Dendritic cell treated with granulocyte-macrophage colony-stimulating factor and Interleukin-4, amounts not matched to agents 40 ng/mL and 50 ng/mL, for 4 days (primary cell): ENCODE measurements at regions not wholly inside any gene's neighbourhood (a gene's known extent, or its start where the extent isn't known, plus 50 kb on each side); places are given as distances from the start of the nearest gene placed in this dataset.

Experiments
- H3K27ac Mint-ChIP-seq: one replicate; pipeline ENCODE4 v1.8.0; 2022; ENCODE audit warnings: mild to moderate bottlenecking, mixed read lengths
- H3K27me3 Mint-ChIP-seq: one replicate; pipeline ENCODE4 v1.8.0; 2022; ENCODE audit warnings: mild to moderate bottlenecking, mixed read lengths
- H3K36me3 Mint-ChIP-seq: one replicate; pipeline ENCODE4 v1.8.0; 2022; ENCODE audit warnings: low read depth, mixed read lengths
- H3K4me1 Mint-ChIP-seq: one replicate; pipeline ENCODE4 v1.8.0; 2022; ENCODE audit warnings: low read depth, mixed read lengths
- H3K4me3 Mint-ChIP-seq: one replicate; pipeline ENCODE4 v1.8.0; 2022; ENCODE audit warnings: mild to moderate bottlenecking, moderate library complexity, mixed read lengths
- H3K9me3 Mint-ChIP-seq: one replicate; pipeline ENCODE4 v1.8.0; 2022; ENCODE audit warnings: mixed read lengths
- intact Hi-C: fragments of 100-400 bp; cut with micrococcal nuclease; formaldehyde crosslinking; loops from one replicate; pipeline ENCODE4 v1.15.0; 2022

DNA sequence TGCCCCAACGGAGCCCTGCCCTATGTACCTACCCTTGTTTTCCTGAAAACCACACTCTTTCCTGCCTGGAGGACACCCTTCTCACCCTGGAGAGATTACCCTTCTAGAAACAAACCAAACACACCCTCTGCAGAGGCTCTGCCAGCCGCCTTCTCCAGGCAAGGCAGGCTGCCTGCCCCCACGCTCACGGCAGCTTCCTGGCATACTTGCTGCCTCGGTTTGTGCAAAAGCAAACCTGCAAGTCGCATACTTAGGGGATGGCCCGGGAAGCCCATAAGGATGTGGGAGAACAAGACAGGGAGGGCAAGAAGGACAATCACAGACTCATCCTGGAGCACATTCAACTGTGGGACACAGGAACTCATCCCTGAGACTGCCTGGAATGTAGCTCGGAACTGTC is 154.0 kb upstream of the DIO3 start:
- Mint-ChIP-seq H3K4me3 (no peak overlapping the region), H3K4me1 (no peaks in the 10 kb centered on the region), H3K27me3 (peaks cover 2% of the 10 kb centered on the region), H3K36me3 (no peaks in the 10 kb centered on the region), H3K9me3 (no peaks in the 10 kb centered on the region), H3K27ac (no peak overlapping the region)
- intact Hi-C loops, result no loop called here

DNA sequence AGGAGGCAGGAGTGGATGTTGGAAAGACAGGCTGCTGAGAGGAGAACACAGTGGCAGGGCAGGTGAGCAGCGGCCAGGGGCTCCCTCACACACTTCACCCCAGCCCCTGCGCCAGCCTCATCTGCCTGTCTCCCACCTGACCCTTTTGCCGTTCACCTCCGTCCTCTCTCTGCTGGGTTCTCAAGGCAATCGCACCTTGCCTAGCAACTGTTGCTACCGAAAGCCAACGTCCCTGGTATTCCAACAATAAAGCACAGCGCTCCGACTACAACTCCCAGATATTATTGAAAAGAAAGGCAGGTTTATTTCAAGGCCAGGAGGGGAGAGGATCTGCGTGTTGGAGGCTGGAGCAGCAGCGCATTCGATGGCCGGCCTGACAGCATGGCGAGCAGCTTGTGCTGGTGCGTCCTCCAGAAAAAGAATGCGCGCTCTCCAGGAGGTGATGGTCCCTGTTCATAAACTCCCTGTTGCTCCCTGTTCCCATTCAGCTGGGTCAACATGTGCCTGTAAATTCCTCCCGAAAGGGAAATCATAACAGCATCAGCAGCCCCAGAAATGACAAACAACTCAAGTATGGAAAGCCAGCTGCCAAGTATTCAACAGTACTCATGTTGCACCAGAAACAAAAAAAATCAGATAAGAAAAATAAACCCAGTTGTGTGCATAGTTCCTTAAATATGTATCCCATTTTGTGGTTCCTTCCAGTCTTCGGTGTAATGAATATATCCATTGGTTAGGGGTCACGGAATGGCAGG is 153.0 kb upstream of the DIO3 start:
- Mint-ChIP-seq H3K36me3 (no peaks in the 10 kb centered on the region), H3K4me3 (no peak overlapping the region), H3K9me3 (no peaks in the 10 kb centered on the region), H3K4me1 (no peaks in the 10 kb centered on the region), H3K27me3 (peaks cover 2% of the 10 kb centered on the region), H3K27ac (no peak overlapping the region)
- intact Hi-C loops, result no loop called here

DNA sequence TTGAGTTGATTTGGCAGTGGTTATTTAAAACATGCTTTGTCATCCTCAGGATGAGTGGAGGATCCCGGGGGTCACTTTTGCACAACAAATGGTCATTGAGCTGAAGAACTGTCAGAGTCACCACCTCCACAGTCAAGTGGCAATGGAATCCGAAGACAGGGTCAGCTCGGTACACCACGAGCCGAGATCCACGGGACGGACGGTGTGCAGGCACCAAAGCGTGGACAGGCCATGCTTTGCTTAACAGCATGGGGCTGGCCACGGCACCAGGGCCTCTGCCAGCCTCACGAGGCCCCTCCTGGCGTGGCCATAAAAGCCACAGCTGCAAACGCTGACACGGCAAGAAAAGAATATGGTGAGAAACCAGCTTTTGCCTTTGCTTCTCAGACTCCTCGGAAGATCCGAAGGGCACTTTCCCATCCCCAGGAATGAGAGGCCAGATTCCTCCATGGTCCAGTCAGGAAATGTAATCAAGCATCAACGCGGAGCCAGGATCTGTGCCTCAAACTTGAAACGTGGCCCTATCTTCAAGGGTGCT is 152.2 kb upstream of the DIO3 start:
- Mint-ChIP-seq H3K27me3 (no peaks in the 10 kb centered on the region), H3K27ac (no peak overlapping the region), H3K4me3 (no peak overlapping the region)

GRCh38 chr14:101410126-101410525 is 151.2 kb upstream of the DIO3 start:
- Mint-ChIP-seq H3K9me3 (no peaks in the 10 kb centered on the region), H3K4me3 (no peak overlapping the region), H3K27ac (no peak overlapping the region), H3K27me3 (no peaks in the 10 kb centered on the region), H3K36me3 (no peaks in the 10 kb centered on the region), H3K4me1 (no peaks in the 10 kb centered on the region)
- intact Hi-C loops, result no loop called here

More for the DNA sequence above, 152.2 kb upstream of the DIO3 start:
- intact Hi-C loops, result no loop called here
- Mint-ChIP-seq H3K9me3 (no peaks in the 10 kb centered on the region), H3K36me3 (no peaks in the 10 kb centered on the region), H3K4me1 (no peaks in the 10 kb centered on the region)

- no peak overlapping the region for H3K27ac Mint-ChIP-seq
- H3K36me3 Mint-ChIP-seq, result no peaks in the 10 kb centered on the region
- intact Hi-C loops, result no loop called here
- no peaks in the 10 kb centered on the region for H3K9me3 Mint-ChIP-seq
- no peak overlapping the region for H3K4me3 Mint-ChIP-seq
- H3K4me1 Mint-ChIP-seq, result no peaks in the 10 kb centered on the region
- H3K27me3 Mint-ChIP-seq, result no peaks in the 10 kb centered on the region
Measured at GRCh38 chr14:101411151-101411550, 150.1 kb upstream of the DIO3 start.

DNA sequence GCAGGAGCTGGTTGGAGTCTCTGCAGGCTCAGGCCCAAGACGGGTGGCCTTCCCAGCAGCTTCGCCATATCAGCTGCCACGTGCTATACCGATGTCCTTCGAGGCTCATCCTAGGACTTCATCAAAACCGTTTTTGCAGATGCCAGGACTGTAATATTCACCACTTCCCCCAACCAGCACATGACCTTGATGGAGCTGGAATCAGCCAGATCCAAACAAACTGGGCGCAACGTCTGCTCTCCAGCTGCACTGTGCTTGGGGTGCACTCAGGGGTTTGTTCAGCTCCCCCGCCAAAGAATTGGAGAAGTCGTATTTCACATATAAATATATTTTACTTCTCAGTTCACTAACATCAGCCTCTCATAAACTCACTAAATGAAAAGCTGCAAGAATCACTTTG is 149.5 kb upstream of the DIO3 start:
- H3K27ac Mint-ChIP-seq, result no peak overlapping the region
- intact Hi-C loops, result no loop called here
- no peak overlapping the region for H3K4me3 Mint-ChIP-seq
- H3K36me3 Mint-ChIP-seq, result no peaks in the 10 kb centered on the region
- peaks cover 5% of the 10 kb centered on the region for H3K27me3 Mint-ChIP-seq
- H3K9me3 Mint-ChIP-seq, result no peaks in the 10 kb centered on the region
- H3K4me1 Mint-ChIP-seq, result no peaks in the 10 kb centered on the region

DNA sequence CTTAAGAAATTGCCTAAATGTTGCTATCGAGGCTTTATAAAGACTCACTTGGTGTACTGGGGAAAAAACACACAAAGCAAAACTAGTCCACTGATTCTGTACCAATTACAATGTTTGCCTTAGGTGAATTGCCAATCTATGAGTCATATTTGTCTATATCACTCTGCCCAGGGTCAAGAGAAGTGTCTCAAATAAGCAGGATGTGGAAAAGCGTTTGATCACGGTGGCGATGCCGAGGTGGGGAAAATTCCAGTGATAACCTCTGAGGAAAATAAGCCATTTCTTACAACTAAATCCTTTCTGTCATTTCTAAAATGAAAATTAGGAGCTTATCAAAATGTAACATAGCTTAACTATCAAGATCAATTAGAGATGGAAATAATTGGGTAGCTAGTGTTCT is 148.6 kb upstream of the DIO3 start:
- H3K27me3 Mint-ChIP-seq, result peaks cover 9% of the 10 kb centered on the region
- H3K27ac Mint-ChIP-seq, result no peak overlapping the region

DNA sequence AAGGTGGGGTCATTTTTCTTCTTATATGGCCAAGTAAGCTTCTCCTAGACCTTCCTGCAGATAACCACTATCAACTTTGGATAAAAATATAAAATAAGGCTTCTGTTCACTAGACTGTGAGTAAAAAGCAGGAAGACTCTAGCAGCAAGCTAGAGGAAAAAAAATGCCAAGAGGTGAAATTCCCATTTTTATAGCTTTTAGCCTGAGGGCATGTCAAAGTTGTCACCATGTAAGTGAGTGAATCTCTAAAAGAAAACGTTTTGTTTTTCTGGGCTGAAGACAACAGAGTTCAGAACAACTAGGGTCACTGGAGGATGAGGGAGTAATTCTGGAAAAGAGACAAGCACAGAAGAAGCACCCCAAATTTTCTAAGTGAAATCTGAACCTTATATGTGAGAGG is 143.9 kb upstream of the DIO3 start:
- Mint-ChIP-seq H3K4me1 (no peaks in the 10 kb centered on the region), H3K27ac (no peak overlapping the region), H3K36me3 (no peaks in the 10 kb centered on the region), H3K27me3 (peaks cover 21% of the 10 kb centered on the region), H3K9me3 (no peaks in the 10 kb centered on the region), H3K4me3 (no peak overlapping the region)
- intact Hi-C loops, result no loop called here

More for the DNA sequence above, 148.6 kb upstream of the DIO3 start:
- Mint-ChIP-seq H3K36me3 (no peaks in the 10 kb centered on the region), H3K4me1 (no peaks in the 10 kb centered on the region), H3K9me3 (no peaks in the 10 kb centered on the region), H3K4me3 (no peak overlapping the region)
- intact Hi-C loops, result no loop called here

GRCh38 chr14:101418601-101419000 is 142.7 kb upstream of the DIO3 start:
- Mint-ChIP-seq H3K9me3 (no peaks in the 10 kb centered on the region), H3K36me3 (no peaks in the 10 kb centered on the region), H3K27me3 (peaks cover 27% of the 10 kb centered on the region), H3K4me3 (no peak overlapping the region), H3K27ac (no peak overlapping the region), H3K4me1 (no peaks in the 10 kb centered on the region)
- intact Hi-C loops, result no loop called here

- H3K27me3 Mint-ChIP-seq, result peaks cover 7% of the 10 kb centered on the region
- H3K9me3 Mint-ChIP-seq, result no peaks in the 10 kb centered on the region
- H3K27ac Mint-ChIP-seq, result no peak overlapping the region
- intact Hi-C loops, result no loop called here
- H3K36me3 Mint-ChIP-seq, result no peaks in the 10 kb centered on the region
- no peaks in the 10 kb centered on the region for H3K4me1 Mint-ChIP-seq
- no peak overlapping the region for H3K4me3 Mint-ChIP-seq
Measured at GRCh38 chr14:101426466-101426865, 134.8 kb upstream of the DIO3 start.

GRCh38 chr14:101428409-101428808 is 132.9 kb upstream of the DIO3 start:
- no peaks in the 10 kb centered on the region for H3K4me1 Mint-ChIP-seq
- no peaks in the 10 kb centered on the region for H3K36me3 Mint-ChIP-seq
- H3K27ac Mint-ChIP-seq, result no peak overlapping the region
- no peak overlapping the region for H3K4me3 Mint-ChIP-seq
- peaks cover 3% of the 10 kb centered on the region for H3K27me3 Mint-ChIP-seq
- intact Hi-C loops, result no loop called here
- H3K9me3 Mint-ChIP-seq, result no peaks in the 10 kb centered on the region

GRCh38 chr14:101435546-101435945 is 125.7 kb upstream of the DIO3 start:
- H3K36me3 Mint-ChIP-seq, result no peaks in the 10 kb centered on the region
- intact Hi-C loops, result no loop called here
- no peaks in the 10 kb centered on the region for H3K4me1 Mint-ChIP-seq
- H3K9me3 Mint-ChIP-seq, result no peaks in the 10 kb centered on the region
- peaks cover 3% of the 10 kb centered on the region for H3K27me3 Mint-ChIP-seq
- no peak overlapping the region for H3K27ac Mint-ChIP-seq
- no peak overlapping the region for H3K4me3 Mint-ChIP-seq

DNA sequence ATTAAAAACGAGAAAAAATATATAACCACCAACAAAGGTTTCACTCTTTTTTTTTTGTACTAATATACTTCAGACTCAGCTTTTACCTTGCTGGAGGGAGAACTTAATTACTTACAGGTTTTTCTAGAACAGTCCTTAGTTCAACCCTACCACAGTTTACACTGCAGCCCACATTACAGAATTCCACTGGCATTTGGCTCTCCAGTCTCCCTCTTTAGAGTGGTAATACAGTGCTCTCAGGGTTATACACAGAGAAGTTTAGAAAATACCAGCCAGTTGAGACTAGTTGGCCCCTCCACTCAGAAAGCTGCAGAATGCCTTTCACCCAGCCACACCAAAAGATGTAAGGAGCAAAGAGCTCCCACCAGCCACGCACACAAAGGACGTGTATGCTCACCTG is 122.3 kb upstream of the DIO3 start:
- no peak overlapping the region for H3K4me3 Mint-ChIP-seq
- H3K36me3 Mint-ChIP-seq, result no peaks in the 10 kb centered on the region
- intact Hi-C loops, result no loop called here
- H3K27ac Mint-ChIP-seq, result no peak overlapping the region
- H3K4me1 Mint-ChIP-seq, result no peaks in the 10 kb centered on the region
- H3K9me3 Mint-ChIP-seq, result no peaks in the 10 kb centered on the region
- peaks cover 6% of the 10 kb centered on the region for H3K27me3 Mint-ChIP-seq

DNA sequence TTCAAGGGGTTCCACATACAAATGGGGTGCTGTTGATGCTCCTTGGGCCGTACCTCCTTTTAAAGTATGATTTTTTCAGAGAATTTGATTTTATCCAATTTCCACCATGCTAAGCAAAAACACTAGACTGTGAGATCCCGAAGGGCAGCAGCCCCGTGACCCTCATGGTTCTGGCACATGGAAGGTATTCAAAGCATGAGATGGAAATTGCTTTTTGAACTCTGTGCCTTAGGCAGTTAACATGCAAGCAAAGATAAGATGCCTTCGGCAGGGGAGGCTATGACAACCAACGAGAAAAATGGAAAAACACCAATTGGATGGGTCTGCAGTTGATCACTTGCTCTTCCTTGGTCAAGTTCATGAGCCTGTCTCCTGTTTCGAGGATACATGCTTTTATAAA is 120.8 kb upstream of the DIO3 start:
- Mint-ChIP-seq H3K36me3 (no peaks in the 10 kb centered on the region), H3K4me1 (no peaks in the 10 kb centered on the region), H3K27me3 (peaks cover 6% of the 10 kb centered on the region), H3K27ac (no peak overlapping the region), H3K4me3 (no peak overlapping the region), H3K9me3 (no peaks in the 10 kb centered on the region)
- intact Hi-C loops, result no loop called here

GRCh38 chr14:101441710-101442109 is 119.6 kb upstream of the DIO3 start:
- Mint-ChIP-seq H3K36me3 (no peaks in the 10 kb centered on the region), H3K4me3 (no peak overlapping the region)

More at GRCh38 chr14:101441710-101442109, 119.6 kb upstream of the DIO3 start:
- Mint-ChIP-seq H3K27ac (no peak overlapping the region), H3K27me3 (peaks cover 6% of the 10 kb centered on the region), H3K9me3 (no peaks in the 10 kb centered on the region), H3K4me1 (no peaks in the 10 kb centered on the region)
- intact Hi-C loops, result no loop called here
